NT2/D1 (cell line): ENCODE measurements at regions not wholly inside any gene's neighbourhood (a gene's known extent, or its start where the extent isn't known, plus 50 kb on each side); places are given as distances from the start of the nearest gene placed in this dataset.

Experiments
- DNase-seq: peaks from one replicate; pipeline ENCODE4 v3.0.0-alpha.2; 2011; ENCODE audit warnings: low read depth, low spot score
- H3K27me3 ChIP-seq: 2 replicates; pipeline ENCODE4 v1.6.0; 2011; ENCODE audit warnings: mild to moderate bottlenecking; ENCODE audit not compliant: insufficient read length, insufficient read depth
- H3K36me3 ChIP-seq: 2 replicates; pipeline ENCODE4 v1.6.1; 2011; ENCODE audit warnings: mild to moderate bottlenecking, low read length, mixed read lengths; ENCODE audit not compliant: insufficient read depth, insufficient read length
- H3K4me1 ChIP-seq: 2 replicates; pipeline ENCODE4 v1.5.1; 2011; ENCODE audit not compliant: insufficient read depth, insufficient read length
- H3K4me3 ChIP-seq: 2 replicates; pipeline ENCODE4 v1.5.1; 2011; ENCODE audit warnings: low read depth; ENCODE audit not compliant: insufficient read length
- H3K9ac ChIP-seq: 2 replicates; pipeline ENCODE4 v1.6.0; 2011; ENCODE audit warnings: low read depth; ENCODE audit not compliant: insufficient read length
- H3K9me3 ChIP-seq: 2 replicates; pipeline ENCODE4 v1.5.1; 2011; ENCODE audit warnings: mild to moderate bottlenecking, low read length; ENCODE audit not compliant: insufficient read depth
- SUZ12 ChIP-seq: IDR thresholded peaks from 2 replicates; pipeline ENCODE4 v1.6.1; 2011; ENCODE audit not compliant: insufficient read length, insufficient read depth; ENCODE audit errors: extremely low read depth
- YY1 ChIP-seq: IDR thresholded peaks from 2 replicates; pipeline ENCODE4 v1.6.1; 2011; ENCODE audit not compliant: insufficient read length, insufficient read depth
- ZNF274 ChIP-seq: IDR thresholded peaks from 2 replicates; pipeline ENCODE4 v1.6.1; 2011; ENCODE audit warnings: mild to moderate bottlenecking, low read depth, low read length

DNA sequence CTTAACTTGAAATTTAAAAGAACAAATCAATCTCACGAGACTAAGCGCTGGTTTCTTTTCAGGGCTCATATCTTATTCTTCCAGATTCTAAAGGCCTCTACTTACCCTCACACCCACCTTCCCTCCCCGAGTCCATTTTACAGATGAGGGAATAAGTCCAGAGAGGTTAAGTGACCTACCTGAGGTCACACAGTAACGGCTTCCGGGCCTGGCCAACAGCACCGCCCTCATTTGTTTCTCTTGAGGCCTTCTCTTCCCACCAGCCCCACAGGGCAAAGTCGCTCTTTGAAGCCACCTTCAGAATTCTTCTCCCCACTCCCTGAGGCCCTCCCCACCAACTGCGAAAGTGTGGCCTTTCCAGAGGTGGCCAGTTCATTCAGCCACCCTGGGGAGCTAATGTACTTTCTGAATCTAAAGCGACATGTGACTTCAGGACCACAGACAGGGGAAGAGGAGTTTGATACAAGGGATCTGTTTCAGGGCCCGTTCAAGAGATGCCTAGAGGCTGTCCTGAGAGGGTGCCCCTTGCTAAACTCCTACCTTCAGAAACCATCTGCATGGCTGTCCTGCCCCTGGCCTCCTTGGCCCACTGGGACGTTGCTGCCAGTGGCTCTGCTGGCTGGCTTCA lies 275.3 kb downstream of the HAUS1 start:
- peaks cover 4% of the 10 kb centered on the region for H3K4me1 ChIP-seq
- no peaks in the 10 kb centered on the region for H3K9me3 ChIP-seq
- H3K27me3 ChIP-seq = no peaks in the 10 kb centered on the region
- DNase-seq = no peak
- no peaks in the 10 kb centered on the region for H3K36me3 ChIP-seq
- H3K9ac ChIP-seq = no peak overlapping the region
- H3K4me3 ChIP-seq = no peak overlapping the region
- TF ChIP-seq SUZ12 = no peak
- TF ChIP-seq ZNF274 = no peak
- TF ChIP-seq YY1 = no peak

DNA sequence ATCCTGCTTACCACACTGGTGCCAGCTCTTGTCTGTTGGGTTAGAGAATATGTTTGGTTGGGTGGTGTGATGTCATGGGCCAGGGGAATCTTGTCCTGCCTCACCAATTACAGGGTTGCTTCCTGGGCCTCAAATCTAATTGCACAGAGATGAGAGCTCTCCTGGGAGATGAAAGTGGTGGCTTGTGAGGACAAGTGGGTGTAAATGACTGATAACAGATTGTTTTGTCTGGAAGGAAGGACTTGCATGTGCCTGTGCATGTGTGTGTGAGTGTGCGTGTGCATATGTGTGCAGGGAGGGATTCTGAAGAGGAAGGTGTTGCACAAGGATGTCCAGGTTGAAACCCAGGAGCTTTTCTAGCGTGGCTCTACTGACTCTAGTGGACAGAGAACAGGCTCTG lies 271.9 kb downstream of the LOXHD1 start:
- no peak overlapping the region for H3K9ac ChIP-seq
- no peaks in the 10 kb centered on the region for H3K4me1 ChIP-seq
- H3K9me3 ChIP-seq = no peaks in the 10 kb centered on the region
- H3K36me3 ChIP-seq = no peaks in the 10 kb centered on the region
- TF ChIP-seq ZNF274 (no peak), YY1 (no peak), SUZ12 (no peak)
- H3K27me3 ChIP-seq = no peaks in the 10 kb centered on the region
- DNase-seq = no peak
- no peak overlapping the region for H3K4me3 ChIP-seq

DNA sequence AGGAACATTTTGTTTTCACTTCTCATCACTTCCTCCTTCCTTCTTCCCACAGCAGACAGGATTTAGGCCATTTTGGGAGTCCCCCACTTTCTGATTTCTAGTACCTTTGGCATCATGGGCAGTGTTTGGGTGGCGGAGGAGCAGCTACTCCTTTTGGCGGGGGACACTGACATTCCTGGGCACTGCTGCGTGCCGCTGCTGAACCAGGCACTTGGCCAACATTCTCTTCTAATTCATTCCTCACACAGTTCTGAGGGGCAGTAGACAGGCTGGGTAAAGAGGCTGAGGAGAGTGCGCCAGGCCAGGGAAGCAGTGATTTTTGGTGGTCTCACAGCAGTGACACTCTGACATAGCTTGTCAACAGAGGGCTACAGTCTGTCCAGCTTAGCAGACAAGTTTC lies 270.2 kb downstream of the LOXHD1 start:
- TF ChIP-seq YY1 (no peak), ZNF274 (no peak), SUZ12 (no peak)
- Histone ChIP-seq H3K4me1 (no peaks in the 10 kb centered on the region), H3K27me3 (no peaks in the 10 kb centered on the region), H3K9me3 (no peaks in the 10 kb centered on the region), H3K36me3 (no peaks in the 10 kb centered on the region), H3K9ac (no peak overlapping the region), H3K4me3 (no peak overlapping the region)
- no peak for DNase-seq

GRCh38 chr18:46387441-46388131 lies 269.4 kb downstream of the LOXHD1 start:
- no peaks in the 10 kb centered on the region for H3K9me3 ChIP-seq
- H3K4me1 ChIP-seq = no peaks in the 10 kb centered on the region
- H3K36me3 ChIP-seq = no peaks in the 10 kb centered on the region
- no peak overlapping the region for H3K4me3 ChIP-seq
- TF ChIP-seq ZNF274 (no peak), SUZ12 (no peak), YY1 (no peak)
- H3K27me3 ChIP-seq = no peaks in the 10 kb centered on the region
- no peak for DNase-seq
- H3K9ac ChIP-seq = no peak overlapping the region

DNA sequence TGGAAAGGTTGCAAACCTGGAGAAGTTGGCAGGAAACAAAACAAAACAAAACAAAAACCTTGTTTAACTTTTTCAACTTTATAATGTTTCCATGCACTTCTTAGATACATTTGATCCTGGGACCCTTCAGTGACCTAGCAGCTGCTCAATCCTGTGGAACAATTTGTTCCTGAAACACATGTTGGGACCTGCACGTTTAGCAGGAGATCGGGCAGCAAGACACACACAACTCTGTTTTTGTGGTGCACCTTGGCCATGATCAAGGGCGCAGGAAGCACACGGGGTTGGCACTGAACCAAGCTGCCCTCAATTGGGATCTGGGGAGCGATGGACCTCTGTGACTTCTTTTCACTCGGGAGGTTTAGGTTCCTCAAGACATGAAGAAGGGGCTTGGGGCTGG lies 268.7 kb downstream of the LOXHD1 start:
- Histone ChIP-seq H3K4me3 (no peak overlapping the region), H3K36me3 (no peaks in the 10 kb centered on the region), H3K9me3 (no peaks in the 10 kb centered on the region), H3K4me1 (no peaks in the 10 kb centered on the region), H3K9ac (no peak overlapping the region), H3K27me3 (no peaks in the 10 kb centered on the region)
- DNase-seq = no peak
- TF ChIP-seq YY1 (no peak), ZNF274 (no peak), SUZ12 (no peak)

DNA sequence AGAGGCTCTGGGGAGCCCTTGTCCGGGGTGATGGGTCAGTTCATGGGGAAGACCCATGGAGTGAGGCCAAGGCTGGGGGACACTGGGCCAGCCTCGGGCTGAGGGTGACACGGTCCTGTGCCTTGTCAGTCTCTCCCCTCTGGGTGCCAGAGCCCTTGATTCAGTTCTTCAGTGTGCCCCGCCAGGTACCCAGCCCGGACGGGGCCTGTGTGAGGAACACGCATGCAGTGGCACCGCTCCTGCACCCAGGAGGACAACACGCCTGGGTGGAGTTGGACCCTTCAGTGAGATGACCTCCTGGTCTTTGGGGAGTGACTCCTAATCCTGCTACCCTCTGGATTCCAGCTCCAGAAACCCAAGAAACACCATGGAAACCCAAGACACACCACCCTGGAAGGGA lies 264.4 kb downstream of the LOXHD1 start:
- no peak for TF ChIP-seq ZNF274
- TF ChIP-seq YY1 = no peak
- no peak for TF ChIP-seq SUZ12
- no peak for DNase-seq
- Histone ChIP-seq H3K27me3 (no peaks in the 10 kb centered on the region), H3K4me1 (no peaks in the 10 kb centered on the region), H3K9me3 (no peaks in the 10 kb centered on the region), H3K4me3 (no peak overlapping the region), H3K36me3 (no peaks in the 10 kb centered on the region), H3K9ac (no peak overlapping the region)

- no peak for DNase-seq
Observed at GRCh38 chr18:46393230-46393629, 263.8 kb downstream of the LOXHD1 start.

More at GRCh38 chr18:46393230-46393629, 263.8 kb downstream of the LOXHD1 start:
- H3K4me1 ChIP-seq = no peaks in the 10 kb centered on the region
- TF ChIP-seq ZNF274 (no peak), YY1 (no peak), SUZ12 (no peak)
- no peaks in the 10 kb centered on the region for H3K36me3 ChIP-seq
- no peaks in the 10 kb centered on the region for H3K27me3 ChIP-seq
- H3K9me3 ChIP-seq = no peaks in the 10 kb centered on the region
- H3K4me3 ChIP-seq = no peak overlapping the region
- H3K9ac ChIP-seq = no peak overlapping the region
